CD4-positive, alpha-beta memory T cell (primary cell): ENCODE measurements at regions not wholly inside any gene's neighbourhood (a gene's known extent, or its start where the extent isn't known, plus 50 kb on each side); places are given as distances from the start of the nearest gene placed in this dataset.

Source experiments
- CTCF ChIA-PET: fragments of 350-600 bp; sonication (Branson Sonifier 250); formaldehyde crosslinking; loops from one replicate; lab custom pipeline; 2021; ENCODE audit warnings: inconsistent platforms; ENCODE audit not compliant: partially characterized antibody; lab: Charles Lee
- POLR2A ChIA-PET: fragments of 350-600 bp; sonication (Branson Sonifier 250); formaldehyde crosslinking; loops from one replicate; lab custom pipeline; 2021; ENCODE audit not compliant: partially characterized antibody; lab: Charles Lee
- DNase-seq, 5 donors: peaks; one replicate each; pipeline versions ENCODE4 v3.0.0 to v3.0.0-alpha.2; 2020 to 2022; ENCODE audit warnings: mixed read lengths in 1 of 5
- H3K27ac ChIP-seq: one replicate; pipeline ENCODE4 v1.7.0; 2013; ENCODE audit warnings: low read depth, low read length
- H3K27me3 ChIP-seq: 2 replicates; pipeline ENCODE4 v1.7.0; 2013; ENCODE audit warnings: mild to moderate bottlenecking, low read length, moderate library complexity; ENCODE audit not compliant: insufficient read depth
- H3K36me3 ChIP-seq: 2 replicates; pipeline ENCODE4 v1.7.0; 2013; ENCODE audit warnings: mild to moderate bottlenecking, low read length, moderate library complexity; ENCODE audit not compliant: insufficient read depth
- H3K4me1 ChIP-seq: 2 replicates; pipeline ENCODE4 v1.7.0; 2013; ENCODE audit warnings: mild to moderate bottlenecking, low read length, moderate library complexity; ENCODE audit not compliant: insufficient read depth
- H3K4me3 ChIP-seq, 2 donors: one replicate each; pipeline ENCODE4 v1.7.0; 2013; ENCODE audit warnings: low read length in 2 of 2, mild to moderate bottlenecking in 1 of 2
- H3K9me3 ChIP-seq, 2 donors: one replicate each; pipeline ENCODE4 v1.7.0; 2013; ENCODE audit warnings: low read length in 2 of 2, control low read depth in 1 of 2; ENCODE audit not compliant: control insufficient read depth in 1 of 2
- H3K27ac Mint-ChIP-seq, 7 donors: one replicate each; pipeline ENCODE4 v1.8.0; 2020 to 2021; ENCODE audit warnings: mixed read lengths in 7 of 7, mild to moderate bottlenecking in 6 of 7, inconsistent platforms in 3 of 7, moderate library complexity in 3 of 7
- H3K27me3 Mint-ChIP-seq, 2 donors: one replicate each; pipeline ENCODE4 v1.8.0; 2020 to 2021; ENCODE audit warnings: mixed read lengths in 2 of 2
- H3K36me3 Mint-ChIP-seq, 2 donors: one replicate each; pipeline ENCODE4 v1.8.0; 2020 to 2021; ENCODE audit warnings: mixed read lengths in 2 of 2, inconsistent platforms in 1 of 2, mild to moderate bottlenecking in 1 of 2
- H3K4me1 Mint-ChIP-seq, 4 donors: one replicate each; pipeline ENCODE4 v1.8.0; 2020 to 2021; ENCODE audit warnings: mixed read lengths in 4 of 4, mild to moderate bottlenecking in 1 of 4
- H3K4me3 Mint-ChIP-seq, 8 donors: one replicate each; pipeline ENCODE4 v1.8.0; 2020 to 2021; ENCODE audit warnings: mixed read lengths in 8 of 8, mild to moderate bottlenecking in 7 of 8, moderate library complexity in 6 of 8, inconsistent platforms in 3 of 8
- H3K9me3 Mint-ChIP-seq, 8 donors: one replicate each; pipeline ENCODE4 v1.8.0; 2020 to 2021; ENCODE audit warnings: mixed read lengths in 8 of 8, mild to moderate bottlenecking in 5 of 8, inconsistent platforms in 3 of 8, moderate library complexity in 1 of 8
- intact Hi-C: fragments of 100-400 bp; cut with micrococcal nuclease; formaldehyde crosslinking; loops from one replicate; pipeline ENCODE4 v1.15.1; 2023

GRCh38 chr1:234996245-234996757 lies 132.3 kb downstream of the TOMM20 start:
- Histone ChIP-seq H3K9me3 (no peaks in the 10 kb centered on the region), H3K4me1 (peaks cover 5% of the 10 kb centered on the region), H3K27me3 (no peaks in the 10 kb centered on the region), H3K27ac (no peak overlapping the region), H3K4me3 (no peak overlapping the region), H3K36me3 (no peaks in the 10 kb centered on the region)
- Mint-ChIP-seq H3K4me3 (no peak overlapping the region), H3K36me3 (no peaks in the 10 kb centered on the region), H3K4me1 (peaks cover under 1 to 4% (median 2%) of the 10 kb centered on the region in 4 donors), H3K9me3 (no peaks in the 10 kb centered on the region), H3K27me3 (no peaks in the 10 kb centered on the region), H3K27ac (no peak overlapping the region)
- POLR2A ChIA-PET: no interaction called here
- intact Hi-C loops: no loop called here
- CTCF ChIA-PET: no interaction called here
- no peak for DNase-seq

GRCh38 chr1:234994436-234995295 lies 134.0 kb downstream of the TOMM20 start:
- Mint-ChIP-seq H3K27me3 (no peaks in the 10 kb centered on the region), H3K4me1 (peaks cover 7 to 15% (median 12%) of the 10 kb centered on the region in 4 donors), H3K4me3 (no peak overlapping the region), H3K36me3 (no peaks in the 10 kb centered on the region), H3K9me3 (no peaks in the 10 kb centered on the region), H3K27ac (peak overlapping the region in 5 of 7 donors; percentile 1 to 47 (median 24))
- Histone ChIP-seq H3K36me3 (no peaks in the 10 kb centered on the region), H3K4me3 (no peak overlapping the region), H3K4me1 (peaks cover 5% of the 10 kb centered on the region), H3K27ac (no peak overlapping the region), H3K27me3 (no peaks in the 10 kb centered on the region), H3K9me3 (no peaks in the 10 kb centered on the region)
- CTCF ChIA-PET: interaction anchor here (0.6 kb wide), 1 partner anchor 163 kb away, joined by 4 read pairs; no protein-coding TSS in a partner anchor
- DNase-seq: no peak
- POLR2A ChIA-PET: no interaction called here
- intact Hi-C loops: no loop called here

- no peaks in the 10 kb centered on the region for H3K9me3 Mint-ChIP-seq
- Histone ChIP-seq H3K27ac (no peak overlapping the region), H3K36me3 (no peaks in the 10 kb centered on the region), H3K4me1 (peaks cover 24% of the 10 kb centered on the region), H3K9me3 (no peaks in the 10 kb centered on the region), H3K4me3 (no peak overlapping the region), H3K27me3 (no peaks in the 10 kb centered on the region)
- intact Hi-C loops: no loop called here
- H3K4me1 Mint-ChIP-seq: peaks cover 16 to 39% (median 29%) of the 10 kb centered on the region in 4 donors
- no peak for DNase-seq
- no peak overlapping the region for H3K4me3 Mint-ChIP-seq
- H3K27me3 Mint-ChIP-seq: no peaks in the 10 kb centered on the region
- H3K27ac Mint-ChIP-seq: peak overlapping the region in 1 of 7 donors; percentile 77
- ChIA-PET POLR2A (interaction anchor here (1.5 kb wide), 1 partner anchor 14 kb away, joined by 3 read pairs; no protein-coding TSS in a partner anchor), CTCF (no interaction called here)
- H3K36me3 Mint-ChIP-seq: no peaks in the 10 kb centered on the region
Measured at GRCh38 chr1:234992065-234992464, 136.6 kb downstream of the TOMM20 start.

- H3K27ac Mint-ChIP-seq: peak overlapping the region in 4 of 7 donors; percentile 21 to 61 (median 47)
- no peaks in the 10 kb centered on the region for H3K27me3 ChIP-seq
- ChIA-PET CTCF (interaction anchor here (1.0 kb wide), 2 partner anchors 11 to 13 kb away, joined by 3 read pairs; no protein-coding TSS in a partner anchor), POLR2A (interaction anchor here (0.9 to 1.5 kb wide), 3 partner anchors 11 to 20 kb away, joined by 3 to 4 read pairs (median 3); no protein-coding TSS in a partner anchor)
- no peaks in the 10 kb centered on the region for H3K36me3 ChIP-seq
- H3K4me1 ChIP-seq: peaks cover 32% of the 10 kb centered on the region
- no peak overlapping the region for H3K27ac ChIP-seq
- H3K4me1 Mint-ChIP-seq: peaks cover 23 to 47% (median 37%) of the 10 kb centered on the region in 4 donors
- DNase-seq: no peak
- intact Hi-C loops: no loop called here
- H3K27me3 Mint-ChIP-seq: no peaks in the 10 kb centered on the region
- H3K36me3 Mint-ChIP-seq: no peaks in the 10 kb centered on the region
- no peaks in the 10 kb centered on the region for H3K9me3 ChIP-seq
- H3K4me3 Mint-ChIP-seq: no peak overlapping the region
- no peaks in the 10 kb centered on the region for H3K9me3 Mint-ChIP-seq
- H3K4me3 ChIP-seq: no peak overlapping the region
Measured at GRCh38 chr1:234990874-234991801, 137.5 kb downstream of the TOMM20 start.

- DNase-seq: no peak
- no peak overlapping the region for H3K27ac ChIP-seq
- Mint-ChIP-seq H3K27ac (peak overlapping the region in 2 of 7 donors; percentile 61), H3K4me1 (peaks cover 23 to 47% (median 37%) of the 10 kb centered on the region in 4 donors), H3K9me3 (no peaks in the 10 kb centered on the region), H3K27me3 (no peaks in the 10 kb centered on the region), H3K4me3 (no peak overlapping the region), H3K36me3 (no peaks in the 10 kb centered on the region)
- intact Hi-C loops: no loop called here
- H3K27me3 ChIP-seq: no peaks in the 10 kb centered on the region
- no peak overlapping the region for H3K4me3 ChIP-seq
- CTCF ChIA-PET: interaction anchor here (1.0 kb wide), 1 partner anchor 12 kb away, joined by 3 read pairs; no protein-coding TSS in a partner anchor
- no peaks in the 10 kb centered on the region for H3K9me3 ChIP-seq
- H3K4me1 ChIP-seq: peaks cover 35% of the 10 kb centered on the region
- no peaks in the 10 kb centered on the region for H3K36me3 ChIP-seq
- POLR2A ChIA-PET: interaction anchor here (0.9 to 1.9 kb wide), 4 partner anchors 10 to 19 kb away, joined by 3 to 11 read pairs (median 4); no protein-coding TSS in a partner anchor
Measured at GRCh38 chr1:234990328-234990675, 138.3 kb downstream of the TOMM20 start.

GRCh38 chr1:234989479-234990327 lies 138.9 kb downstream of the TOMM20 start:
- intact Hi-C loops: no loop called here
- no peak overlapping the region for H3K27ac ChIP-seq
- ChIA-PET POLR2A (interaction anchor here (0.6 to 1.9 kb wide), 5 partner anchors 10 to 265 kb away, joined by 3 to 11 read pairs (median 4); no protein-coding TSS in a partner anchor), CTCF (interaction anchor here (1.0 to 1.6 kb wide), 3 partner anchors 22 to 392 kb away, joined by 3 read pairs; no protein-coding TSS in a partner anchor)
- H3K9me3 ChIP-seq: no peaks in the 10 kb centered on the region
- Mint-ChIP-seq H3K4me1 (peaks cover 23 to 47% (median 39%) of the 10 kb centered on the region in 4 donors), H3K4me3 (no peak overlapping the region), H3K27me3 (no peaks in the 10 kb centered on the region), H3K36me3 (no peaks in the 10 kb centered on the region), H3K27ac (peak overlapping the region in 1 of 7 donors; percentile 24), H3K9me3 (no peaks in the 10 kb centered on the region)
- no peak overlapping the region for H3K4me3 ChIP-seq
- no peak for DNase-seq
- no peaks in the 10 kb centered on the region for H3K27me3 ChIP-seq
- H3K4me1 ChIP-seq: peaks cover 40% of the 10 kb centered on the region
- H3K36me3 ChIP-seq: no peaks in the 10 kb centered on the region
